ENCODE measurements at regions not wholly inside any gene's neighbourhood (a gene's known extent, or its start where the extent isn't known, plus 50 kb on each side); places are given as distances from the start of the nearest gene placed in this dataset.

- Histone ChIP-seq H3K36me3 (no peaks in the 10 kb centered on the region), H3K27ac (no peak overlapping the region), H3K9me3 (ENCODE audit: severe bottlenecking) (peaks cover 3% of the 10 kb centered on the region), H3K4me3 (ENCODE audit: low read depth, low read length) (no peak overlapping the region), H3K27me3 (ENCODE audit: insufficient read depth, low read depth, severe bottlenecking) (no peaks in the 10 kb centered on the region)
- TF ChIP-seq CTCF (IDR thresholded peaks at IDR 0.05; ENCODE audit: low read depth, low read length) = no peak
- no peak for DNase-seq
Measured at GRCh38 chr16:50497592-50497991, 50.6 kb upstream of the NKD1 start.

GRCh38 chr16:50496990-50497389, 51.2 kb upstream of the NKD1 start:
- no peak overlapping the region for H3K4me3 ChIP-seq (ENCODE audit: low read depth, low read length)
- H3K9me3 ChIP-seq (ENCODE audit: severe bottlenecking) = peaks cover 3% of the 10 kb centered on the region
- no peaks in the 10 kb centered on the region for H3K27me3 ChIP-seq (ENCODE audit: insufficient read depth, low read depth, severe bottlenecking)
- H3K27ac ChIP-seq = no peak overlapping the region
- no peaks in the 10 kb centered on the region for H3K36me3 ChIP-seq
- TF ChIP-seq CTCF (IDR thresholded peaks at IDR 0.05; ENCODE audit: low read depth, low read length) = no peak
- no peak for DNase-seq

GRCh38 chr16:50495673-50496072, 52.5 kb upstream of the NKD1 start:
- Histone ChIP-seq H3K4me3 (ENCODE audit: low read depth, low read length) (no peak overlapping the region), H3K36me3 (no peaks in the 10 kb centered on the region), H3K27me3 (ENCODE audit: insufficient read depth, low read depth, severe bottlenecking) (no peaks in the 10 kb centered on the region), H3K27ac (no peak overlapping the region), H3K9me3 (ENCODE audit: severe bottlenecking) (peaks cover 8% of the 10 kb centered on the region)
- no peak for DNase-seq
- TF ChIP-seq CTCF (IDR thresholded peaks at IDR 0.05; ENCODE audit: low read depth, low read length) = no peak

- no peak for TF ChIP-seq CTCF (IDR thresholded peaks at IDR 0.05; ENCODE audit: low read depth, low read length)
- no peaks in the 10 kb centered on the region for H3K27me3 ChIP-seq (ENCODE audit: insufficient read depth, low read depth, severe bottlenecking)
- H3K9me3 ChIP-seq (ENCODE audit: severe bottlenecking) = peaks cover 14% of the 10 kb centered on the region
- no peaks in the 10 kb centered on the region for H3K36me3 ChIP-seq
- no peak for DNase-seq
- H3K27ac ChIP-seq = no peak overlapping the region
- no peak overlapping the region for H3K4me3 ChIP-seq (ENCODE audit: low read depth, low read length)
Measured at GRCh38 chr16:50494501-50495491, 53.4 kb upstream of the NKD1 start.

- no peak overlapping the region for H3K27ac ChIP-seq
- peaks cover 14% of the 10 kb centered on the region for H3K9me3 ChIP-seq (ENCODE audit: severe bottlenecking)
- no peaks in the 10 kb centered on the region for H3K36me3 ChIP-seq
- DNase-seq = no peak
- no peaks in the 10 kb centered on the region for H3K27me3 ChIP-seq (ENCODE audit: insufficient read depth, low read depth, severe bottlenecking)
- no peak overlapping the region for H3K4me3 ChIP-seq (ENCODE audit: low read depth, low read length)
- no peak for TF ChIP-seq CTCF (IDR thresholded peaks at IDR 0.05; ENCODE audit: low read depth, low read length)
Measured at GRCh38 chr16:50491516-50491915, 56.7 kb upstream of the NKD1 start.

All from WERI-Rb-1 (cell line).